ENCODE measurements at regions not wholly inside any gene's neighbourhood (a gene's known extent, or its start where the extent isn't known, plus 50 kb on each side); places are given as distances from the start of the nearest gene placed in this dataset.

DNA sequence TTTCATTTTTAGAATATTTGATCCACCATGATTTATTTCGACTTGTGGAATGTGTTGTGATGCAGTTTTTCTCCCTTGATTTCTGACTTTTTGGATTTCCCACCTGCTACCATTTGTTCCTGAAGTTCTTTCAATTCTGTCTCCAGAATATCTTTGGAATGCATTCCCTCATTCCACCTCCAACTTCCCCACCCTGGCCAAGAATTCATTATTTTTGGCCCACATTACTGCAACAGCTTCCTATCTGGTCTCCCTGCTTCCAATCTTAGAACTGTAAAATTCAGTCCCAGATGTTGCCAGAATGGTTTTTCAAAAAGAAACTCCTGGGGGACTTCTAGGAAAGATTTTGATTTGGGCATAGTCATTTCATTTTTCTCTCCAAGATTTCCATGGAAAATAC is 182.3 kb upstream of the HS3ST4 start:
- TF ChIP-seq TCF12 (IDR thresholded peaks at IDR 0.05; ENCODE audit: low read depth), result no peak
- no peak for TF ChIP-seq EGR1 (IDR thresholded peaks at IDR 0.05)
- no peak for TF ChIP-seq YY1 (IDR thresholded peaks at IDR 0.05; ENCODE audit: low read depth)
- no peak for TF ChIP-seq EP300 (IDR thresholded peaks at IDR 0.05; ENCODE audit: borderline replicate concordance)
- no peak for TF ChIP-seq RAD21 (IDR thresholded peaks at IDR 0.05; ENCODE audit: low read depth)
- TF ChIP-seq, protein P1, sequence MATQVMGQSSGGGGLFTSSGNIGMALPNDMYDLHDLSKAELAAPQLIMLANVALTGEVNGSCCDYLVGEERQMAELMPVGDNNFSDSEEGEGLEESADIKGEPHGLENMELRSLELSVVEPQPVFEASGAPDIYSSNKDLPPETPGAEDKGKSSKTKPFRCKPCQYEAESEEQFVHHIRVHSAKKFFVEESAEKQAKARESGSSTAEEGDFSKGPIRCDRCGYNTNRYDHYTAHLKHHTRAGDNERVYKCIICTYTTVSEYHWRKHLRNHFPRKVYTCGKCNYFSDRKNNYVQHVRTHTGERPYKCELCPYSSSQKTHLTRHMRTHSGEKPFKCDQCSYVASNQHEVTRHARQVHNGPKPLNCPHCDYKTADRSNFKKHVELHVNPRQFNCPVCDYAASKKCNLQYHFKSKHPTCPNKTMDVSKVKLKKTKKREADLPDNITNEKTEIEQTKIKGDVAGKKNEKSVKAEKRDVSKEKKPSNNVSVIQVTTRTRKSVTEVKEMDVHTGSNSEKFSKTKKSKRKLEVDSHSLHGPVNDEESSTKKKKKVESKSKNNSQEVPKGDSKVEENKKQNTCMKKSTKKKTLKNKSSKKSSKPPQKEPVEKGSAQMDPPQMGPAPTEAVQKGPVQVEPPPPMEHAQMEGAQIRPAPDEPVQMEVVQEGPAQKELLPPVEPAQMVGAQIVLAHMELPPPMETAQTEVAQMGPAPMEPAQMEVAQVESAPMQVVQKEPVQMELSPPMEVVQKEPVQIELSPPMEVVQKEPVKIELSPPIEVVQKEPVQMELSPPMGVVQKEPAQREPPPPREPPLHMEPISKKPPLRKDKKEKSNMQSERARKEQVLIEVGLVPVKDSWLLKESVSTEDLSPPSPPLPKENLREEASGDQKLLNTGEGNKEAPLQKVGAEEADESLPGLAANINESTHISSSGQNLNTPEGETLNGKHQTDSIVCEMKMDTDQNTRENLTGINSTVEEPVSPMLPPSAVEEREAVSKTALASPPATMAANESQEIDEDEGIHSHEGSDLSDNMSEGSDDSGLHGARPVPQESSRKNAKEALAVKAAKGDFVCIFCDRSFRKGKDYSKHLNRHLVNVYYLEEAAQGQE (IDR thresholded peaks at IDR 0.05; ENCODE audit: low read depth), result no peak
- no peak for TF ChIP-seq TAF1 (IDR thresholded peaks at IDR 0.05; ENCODE audit: low read depth)
